Brain microvascular endothelial cell (primary cell): ENCODE measurements at regions not wholly inside any gene's neighbourhood (a gene's known extent, or its start where the extent isn't known, plus 50 kb on each side); places are given as distances from the start of the nearest gene placed in this dataset.
"Not testable (repeated sequence)": the region's sequence is repeated elsewhere in the genome, so short reads cannot be mapped to it uniquely, and the experiment has no call there.

ENCODE experiments used
- DNase-seq: peaks from one replicate; pipeline ENCODE4 v3.0.0-alpha.2; 2020
- H3K27ac ChIP-seq: fragments of 250-450 bp; sonication (Bioruptor Pico); 2 replicates; pipeline ENCODE4 v1.5.1; 2020; ENCODE audit warnings: mild to moderate bottlenecking, moderate library complexity
- H3K27me3 ChIP-seq: fragments of 250-450 bp; sonication (Bioruptor Pico); replicated peaks from 2 replicates; pipeline ENCODE4 v1.5.1; 2020; ENCODE audit warnings: mild to moderate bottlenecking
- H3K36me3 ChIP-seq: fragments of 250-450 bp; sonication (Bioruptor Pico); replicated peaks from 2 replicates; pipeline ENCODE4 v1.5.1; 2020; ENCODE audit warnings: mild to moderate bottlenecking
- H3K4me3 ChIP-seq: 2 replicates; pipeline ENCODE4 v1.5.1; 2011; ENCODE audit warnings: low read depth, mild to moderate bottlenecking, control low read depth, low read length, moderate library complexity
- in situ Hi-C: cut with HindIII; loops from 2 replicates; pipeline ENCODE4 v1.10.0; 2017; ENCODE audit warnings: low sequenced_read_pairs, low pct_ligation_motif_present

GRCh38 chr7:73154586-73155038 is 68.8 kb upstream of the SPDYE9 start:
- H3K27ac ChIP-seq, H3K27me3 ChIP-seq, H3K36me3 ChIP-seq, in situ Hi-C loops: not testable (repeated sequence)
- peak overlapping the region; percentile 35 for H3K4me3 ChIP-seq
- DNase-seq = peak; percentile 86

- H3K27me3 ChIP-seq, H3K36me3 ChIP-seq, in situ Hi-C loops, H3K27ac ChIP-seq, DNase-seq: not testable (repeated sequence)
- peak overlapping the region; percentile 17 for H3K4me3 ChIP-seq
Measured at GRCh38 chr7:73153921-73154585, 68.2 kb upstream of the SPDYE9 start.

GRCh38 chr7:73148570-73148969 is 62.7 kb upstream of the SPDYE9 start:
- DNase-seq, in situ Hi-C loops, H3K27ac ChIP-seq, H3K4me3 ChIP-seq, H3K27me3 ChIP-seq, H3K36me3 ChIP-seq: not testable (repeated sequence)

- H3K4me3 ChIP-seq, DNase-seq, H3K27ac ChIP-seq, in situ Hi-C loops, H3K27me3 ChIP-seq, H3K36me3 ChIP-seq: not testable (repeated sequence)
Measured at GRCh38 chr7:73147681-73148080, 61.8 kb upstream of the SPDYE9 start.

GRCh38 chr7:73143993-73144392 is 58.2 kb upstream of the SPDYE9 start:
- H3K27ac ChIP-seq, H3K27me3 ChIP-seq, H3K36me3 ChIP-seq, H3K4me3 ChIP-seq, in situ Hi-C loops, DNase-seq: not testable (repeated sequence)

- in situ Hi-C loops, DNase-seq, H3K4me3 ChIP-seq, H3K27me3 ChIP-seq, H3K27ac ChIP-seq, H3K36me3 ChIP-seq: not testable (repeated sequence)
Measured at GRCh38 chr7:73137922-73138321, 52.1 kb upstream of the SPDYE9 start.
